Endothelial cell of umbilical vein (primary cell): ENCODE measurements at regions not wholly inside any gene's neighbourhood (a gene's known extent, or its start where the extent isn't known, plus 50 kb on each side); places are given as distances from the start of the nearest gene placed in this dataset.

Source experiments
- TF ChIP-seq, protein P1 (sequence below), 2 donors: IDR thresholded peaks; 1 replicate in 1 of 2; 2 replicates in 1 of 2; pipeline ENCODE4 v1.5.1; 2011; ENCODE audit warnings: low read length in 2 of 2, mild to moderate bottlenecking in 2 of 2, moderate library complexity in 2 of 2, control low read depth in 1 of 2, inconsistent platforms in 1 of 2, low read depth in 1 of 2; ENCODE audit not compliant: insufficient read depth in 1 of 2; ENCODE audit errors: extremely low read depth in 1 of 2
- TF ChIP-seq, protein P2 (sequence below): IDR thresholded peaks from 2 replicates; pipeline ENCODE4 v1.6.1; 2011; ENCODE audit not compliant: insufficient read depth, insufficient read length

DNA sequence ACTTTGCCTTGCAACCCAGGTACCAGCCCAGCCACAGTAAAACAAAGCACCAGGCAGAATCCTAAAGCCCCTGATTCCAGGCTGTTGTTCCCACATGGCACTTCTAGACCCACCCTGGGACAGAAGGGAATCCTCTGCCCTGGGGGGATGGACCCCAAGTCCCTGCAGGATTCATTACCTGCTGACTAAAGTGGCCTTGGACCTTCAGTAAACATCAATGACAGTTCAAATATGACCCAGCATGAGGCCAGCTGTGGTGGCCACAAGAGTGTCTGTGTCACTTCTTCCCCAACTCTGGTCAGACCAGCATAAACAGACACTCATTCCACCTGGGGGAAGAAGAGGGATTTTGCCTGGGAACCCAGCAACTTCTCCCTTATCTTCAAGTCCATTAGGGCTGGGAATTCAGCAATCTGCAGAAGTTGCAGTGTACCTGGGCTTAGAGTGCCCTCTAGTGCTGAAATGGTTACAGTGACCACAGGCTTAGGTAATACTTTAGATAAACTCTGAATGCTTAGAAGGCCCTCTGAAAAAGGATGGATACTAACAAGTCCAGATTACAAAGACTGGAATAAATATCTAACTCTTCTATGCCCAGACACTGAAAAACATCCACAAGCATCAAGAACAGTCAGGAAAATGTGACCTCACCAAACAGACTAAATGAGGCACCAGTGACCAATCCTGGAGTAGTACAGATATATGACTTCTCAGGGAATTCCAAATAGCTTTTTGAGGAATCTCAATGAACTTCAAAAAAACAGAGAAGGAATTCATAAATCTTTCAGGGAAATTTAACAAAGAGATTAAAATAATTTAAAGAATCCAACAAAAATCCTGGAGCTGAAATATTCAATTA, 108.5 kb upstream of the TMEM168 start:
- TF ChIP-seq, protein P1, sequence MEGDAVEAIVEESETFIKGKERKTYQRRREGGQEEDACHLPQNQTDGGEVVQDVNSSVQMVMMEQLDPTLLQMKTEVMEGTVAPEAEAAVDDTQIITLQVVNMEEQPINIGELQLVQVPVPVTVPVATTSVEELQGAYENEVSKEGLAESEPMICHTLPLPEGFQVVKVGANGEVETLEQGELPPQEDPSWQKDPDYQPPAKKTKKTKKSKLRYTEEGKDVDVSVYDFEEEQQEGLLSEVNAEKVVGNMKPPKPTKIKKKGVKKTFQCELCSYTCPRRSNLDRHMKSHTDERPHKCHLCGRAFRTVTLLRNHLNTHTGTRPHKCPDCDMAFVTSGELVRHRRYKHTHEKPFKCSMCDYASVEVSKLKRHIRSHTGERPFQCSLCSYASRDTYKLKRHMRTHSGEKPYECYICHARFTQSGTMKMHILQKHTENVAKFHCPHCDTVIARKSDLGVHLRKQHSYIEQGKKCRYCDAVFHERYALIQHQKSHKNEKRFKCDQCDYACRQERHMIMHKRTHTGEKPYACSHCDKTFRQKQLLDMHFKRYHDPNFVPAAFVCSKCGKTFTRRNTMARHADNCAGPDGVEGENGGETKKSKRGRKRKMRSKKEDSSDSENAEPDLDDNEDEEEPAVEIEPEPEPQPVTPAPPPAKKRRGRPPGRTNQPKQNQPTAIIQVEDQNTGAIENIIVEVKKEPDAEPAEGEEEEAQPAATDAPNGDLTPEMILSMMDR (IDR thresholded peaks at IDR 0.05; ENCODE audit: extremely low read depth in 1 of 2, insufficient read depth in 1 of 2, low read depth in 1 of 2, low read length in 2 of 2), result peak; percentile 65 to 74
- TF ChIP-seq, protein P2, sequence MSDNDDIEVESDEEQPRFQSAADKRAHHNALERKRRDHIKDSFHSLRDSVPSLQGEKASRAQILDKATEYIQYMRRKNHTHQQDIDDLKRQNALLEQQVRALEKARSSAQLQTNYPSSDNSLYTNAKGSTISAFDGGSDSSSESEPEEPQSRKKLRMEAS, result no peak
